K562 (cell line): ENCODE measurements at regions not wholly inside any gene's neighbourhood (a gene's known extent, or its start where the extent isn't known, plus 50 kb on each side); places are given as distances from the start of the nearest gene placed in this dataset.

Experiments used
- BACH1 ChIP-seq: fragments of 200-800 bp; sonication (Bioruptor generic); IDR thresholded peaks from 2 replicates; pipeline ENCODE4 v1.6.1; 2016; ENCODE audit warnings: missing genetic modification characterization, missing compliant biosample characterization
- EGR1 ChIP-seq: fragments of 450-650 bp; conservative IDR thresholded peaks from 2 replicates; pipeline ENCODE4 v1.6.1; 2017; ENCODE audit warnings: mild to moderate bottlenecking
- ERF ChIP-seq: fragments of 450-650 bp; formaldehyde crosslinking; IDR thresholded peaks from 2 replicates; pipeline ENCODE4 v1.4.0; 2020; ENCODE audit warnings: mild to moderate bottlenecking, mixed read lengths
- FIP1L1 ChIP-seq: fragments of 200-400 bp; formaldehyde crosslinking; IDR thresholded peaks from 2 replicates; pipeline ENCODE4 v1.6.1; 2018; ENCODE audit warnings: mild to moderate bottlenecking, low read depth, low read length; ENCODE audit not compliant: poor library complexity, severe bottlenecking
- ID3 ChIP-seq, 2 experiments: fragments of 250-450 bp in 1 of 2; fragments of 450-650 bp in 1 of 2; sonication (Bioruptor Pico) in 1 of 2; IDR thresholded peaks; 2 replicates each; pipeline versions ENCODE4 v1.6.1 to v1.8.0; 2016 to 2021; ENCODE audit warnings: mild to moderate bottlenecking in 2 of 2, moderate library complexity in 2 of 2, missing compliant biosample characterization in 1 of 2, missing genetic modification characterization in 1 of 2
- NCOR1 ChIP-seq: fragments of 450-650 bp; IDR thresholded peaks from 2 replicates; pipeline ENCODE4 v1.6.1; 2016; ENCODE audit warnings: mild to moderate bottlenecking, moderate library complexity
- PHF8 ChIP-seq: fragments of 200-600 bp; sonication (generic); IDR thresholded peaks from 2 replicates; pipeline ENCODE4 v1.6.1; 2012; ENCODE audit warnings: mixed run types, mild to moderate bottlenecking, inconsistent platforms, low read length, moderate library complexity, borderline replicate concordance
- PHTF2 ChIP-seq: fragments of 250-450 bp; sonication (Bioruptor Pico); IDR thresholded peaks from 2 replicates; pipeline ENCODE4 v1.5.0; 2021; ENCODE audit warnings: mild to moderate bottlenecking
- POLR3G ChIP-seq: IDR thresholded peaks from 2 replicates; pipeline ENCODE4 v1.6.1; 2011; ENCODE audit not compliant: insufficient read length, insufficient replicate concordance; ENCODE audit errors: extremely low read depth
- RREB1 ChIP-seq: fragments of 250-450 bp; sonication (Bioruptor Pico); IDR thresholded peaks from 2 replicates; pipeline ENCODE4 v1.4.0; 2020
- TAF9B ChIP-seq: fragments of 450-650 bp; IDR thresholded peaks from 2 replicates; pipeline ENCODE4 v1.6.1; 2018; ENCODE audit warnings: mild to moderate bottlenecking; ENCODE audit not compliant: partially characterized antibody
- ZNF212 ChIP-seq: fragments of 450-650 bp; formaldehyde crosslinking; IDR thresholded peaks from 2 replicates; pipeline ENCODE4 v1.4.0; 2020; ENCODE audit warnings: mild to moderate bottlenecking
- ZNF23 ChIP-seq: fragments of 250-450 bp; sonication (Bioruptor Pico); IDR thresholded peaks from 2 replicates; pipeline ENCODE4 v1.4.0; 2020; ENCODE audit warnings: mild to moderate bottlenecking
- ZNF644 ChIP-seq: fragments of 200-800 bp; sonication (Bioruptor generic); IDR thresholded peaks from 2 replicates; pipeline ENCODE4 v1.6.1; 2016; ENCODE audit warnings: low read depth, missing genetic modification characterization, missing compliant biosample characterization

GRCh38 chr3:177358091-177358976, 161.1 kb upstream of the TBL1XR1 start (continued):
- TF ChIP-seq FIP1L1, result no peak
- no peak for TF ChIP-seq ID3 (CRISPR knock-in tag; IDR thresholded peaks at IDR 0.05)
- 0 out of 2 replicates have a peak, but pooled peaks have one; percentile 13 for TF ChIP-seq ID3 (tag; IDR thresholded peaks at IDR 0.05)
- 0 out of 2 replicates have a peak, but pooled peaks have one; percentile 17 for TF ChIP-seq ZNF644 (tag)
- no peak for TF ChIP-seq ZNF23 (CRISPR knock-in tag)
- no peak for TF ChIP-seq POLR3G
- TF ChIP-seq ERF (CRISPR knock-in tag), result peak; percentile 71; the same call in 1 of the 2 replicates
- TF ChIP-seq RREB1 (CRISPR knock-in tag), result no peak
- no peak for TF ChIP-seq PHTF2 (CRISPR knock-in tag)
- TF ChIP-seq BACH1 (tag), result no peak
- TF ChIP-seq ZNF212 (CRISPR knock-in tag), result no peak
- no peak for TF ChIP-seq TAF9B
- peak; percentile 35; the same call in 1 of the 2 replicates for TF ChIP-seq NCOR1
- TF ChIP-seq EGR1, result peak; percentile 78
- TF ChIP-seq PHF8, result peak; percentile 8; the same call in 1 of the 2 replicates
